ENCODE measurements at regions not wholly inside any gene's neighbourhood (a gene's known extent, or its start where the extent isn't known, plus 50 kb on each side); places are given as distances from the start of the nearest gene placed in this dataset.

- H3K4me1 ChIP-seq, result no peaks in the 10 kb centered on the region
- no peaks in the 10 kb centered on the region for H3K9me3 ChIP-seq (ENCODE audit: control insufficient read depth, low read length)
- no peaks in the 10 kb centered on the region for H3K27me3 ChIP-seq (ENCODE audit: control insufficient read depth, insufficient read depth, low read length)
- no peaks in the 10 kb centered on the region for H3K36me3 ChIP-seq (ENCODE audit: control insufficient read depth, insufficient read depth, low read length)
- H3K9ac ChIP-seq, result no peak overlapping the region
- H3K4me3 ChIP-seq (ENCODE audit: low read depth, low read length), result no peak overlapping the region
- H3K27ac ChIP-seq, result no peak overlapping the region
- no peak overlapping the region for H3K4me2 ChIP-seq (ENCODE audit: low read length)
- H2AFZ ChIP-seq, result no peak overlapping the region
- H3K79me2 ChIP-seq, result no peaks in the 10 kb centered on the region
- no peak for TF ChIP-seq CTCF (IDR thresholded peaks at IDR 0.05)
Observed at GRCh38 chr17:69760562-69760961, 314.5 kb upstream of the KCNJ16 start.

- no peak overlapping the region for H2AFZ ChIP-seq
- TF ChIP-seq CTCF (IDR thresholded peaks at IDR 0.05), result no peak
- no peak overlapping the region for H3K4me2 ChIP-seq (ENCODE audit: low read length)
- H3K36me3 ChIP-seq (ENCODE audit: control insufficient read depth, insufficient read depth, low read length), result no peaks in the 10 kb centered on the region
- no peak overlapping the region for H3K9ac ChIP-seq
- no peak overlapping the region for H3K4me3 ChIP-seq (ENCODE audit: low read depth, low read length)
- no peaks in the 10 kb centered on the region for H3K79me2 ChIP-seq
- no peaks in the 10 kb centered on the region for H3K4me1 ChIP-seq
- H3K27me3 ChIP-seq (ENCODE audit: control insufficient read depth, insufficient read depth, low read length), result no peaks in the 10 kb centered on the region
- no peak overlapping the region for H3K27ac ChIP-seq
- no peaks in the 10 kb centered on the region for H3K9me3 ChIP-seq (ENCODE audit: control insufficient read depth, low read length)
Observed at GRCh38 chr17:69761011-69761410, 314.0 kb upstream of the KCNJ16 start.

- Histone ChIP-seq H3K36me3 (ENCODE audit: control insufficient read depth, insufficient read depth, low read length) (no peaks in the 10 kb centered on the region), H3K4me2 (ENCODE audit: low read length) (no peak overlapping the region), H3K4me1 (no peaks in the 10 kb centered on the region), H3K9me3 (ENCODE audit: control insufficient read depth, low read length) (no peaks in the 10 kb centered on the region), H3K79me2 (no peaks in the 10 kb centered on the region), H3K27me3 (ENCODE audit: control insufficient read depth, insufficient read depth, low read length) (no peaks in the 10 kb centered on the region), H3K9ac (no peak overlapping the region), H3K27ac (no peak overlapping the region), H3K4me3 (ENCODE audit: low read depth, low read length) (no peak overlapping the region), H2AFZ (no peak overlapping the region)
- no peak for TF ChIP-seq CTCF (IDR thresholded peaks at IDR 0.05)
Observed at GRCh38 chr17:69761767-69762321, 313.2 kb upstream of the KCNJ16 start.

GRCh38 chr17:69762359-69762758 lies 312.7 kb upstream of the KCNJ16 start:
- no peak overlapping the region for H3K27ac ChIP-seq

More at GRCh38 chr17:69762359-69762758, 312.7 kb upstream of the KCNJ16 start:
- Histone ChIP-seq H3K9me3 (ENCODE audit: control insufficient read depth, low read length) (no peaks in the 10 kb centered on the region), H3K4me3 (ENCODE audit: low read depth, low read length) (no peak overlapping the region), H3K36me3 (ENCODE audit: control insufficient read depth, insufficient read depth, low read length) (no peaks in the 10 kb centered on the region), H3K4me1 (no peaks in the 10 kb centered on the region), H3K4me2 (ENCODE audit: low read length) (no peak overlapping the region), H3K79me2 (no peaks in the 10 kb centered on the region), H3K9ac (no peak overlapping the region), H3K27me3 (ENCODE audit: control insufficient read depth, insufficient read depth, low read length) (no peaks in the 10 kb centered on the region), H2AFZ (no peak overlapping the region)
- no peak for TF ChIP-seq CTCF (IDR thresholded peaks at IDR 0.05)
